Keratinocyte (primary cell): ENCODE measurements at regions not wholly inside any gene's neighbourhood (a gene's known extent, or its start where the extent isn't known, plus 50 kb on each side); places are given as distances from the start of the nearest gene placed in this dataset.

Source experiments
- DNase-seq: peaks from one replicate; pipeline ENCODE4 v3.0.0-alpha.2; 2011; ENCODE audit warnings: low read depth, missing footprints, low spot score
- FAIRE-seq: peaks from 2 replicates; lab custom pipeline; 2011; peaks lifted over from hg19 to GRCh38; lab: Jason Lieb, UNC
- H2AFZ ChIP-seq: 2 replicates; pipeline ENCODE4 v1.6.0; 2012; ENCODE audit warnings: low read length, control low read depth, inconsistent platforms; ENCODE audit not compliant: control insufficient read depth
- H3K27ac ChIP-seq: 2 replicates; pipeline ENCODE4 v1.5.1; 2011; ENCODE audit warnings: low read length; ENCODE audit not compliant: control insufficient read depth, insufficient read depth
- H3K27me3 ChIP-seq: 3 replicates; pipeline ENCODE4 v1.6.0; 2011; ENCODE audit warnings: low read length; ENCODE audit not compliant: control insufficient read depth, insufficient read depth; ENCODE audit errors: extremely low read depth
- H3K36me3 ChIP-seq, 2 experiments: 2 replicates in 1 of 2; 3 replicates in 1 of 2; pipeline ENCODE4 v1.5.1; 2011; ENCODE audit warnings: low read length in 2 of 2, mild to moderate bottlenecking in 1 of 2; ENCODE audit not compliant: control insufficient read depth in 2 of 2, insufficient read depth in 2 of 2; ENCODE audit errors: extremely low read depth in 1 of 2
- H3K4me1 ChIP-seq: 3 replicates; pipeline ENCODE4 v1.5.1; 2011; ENCODE audit warnings: low read length; ENCODE audit not compliant: control insufficient read depth, insufficient read depth; ENCODE audit errors: extremely low read depth
- H3K4me2 ChIP-seq: 3 replicates; pipeline ENCODE4 v1.6.0; 2011; ENCODE audit warnings: low read depth, low read length; ENCODE audit not compliant: control insufficient read depth, insufficient read depth; ENCODE audit errors: extremely low read depth
- H3K4me3 ChIP-seq, 3 experiments: fragments of 200-600 bp in 1 of 3; sonication (generic) in 1 of 3; 2 replicates in 2 of 3; 3 replicates in 1 of 3; pipeline ENCODE4 v1.5.1; 2011 to 2016; ENCODE audit warnings: low read length in 3 of 3, mild to moderate bottlenecking in 3 of 3, control low read depth in 2 of 3, inconsistent platforms in 1 of 3, low read depth in 1 of 3, mixed read lengths in 1 of 3, mixed run types in 1 of 3, moderate library complexity in 1 of 3; ENCODE audit not compliant: control insufficient read depth in 2 of 3, insufficient read depth in 2 of 3; ENCODE audit errors: extremely low read depth in 1 of 3
- H3K79me2 ChIP-seq: 2 replicates; pipeline ENCODE4 v1.6.0; 2012; ENCODE audit warnings: low read length; ENCODE audit not compliant: control insufficient read depth, insufficient read depth
- H3K9ac ChIP-seq: 3 replicates; pipeline ENCODE4 v1.6.0; 2011; ENCODE audit warnings: low read length; ENCODE audit not compliant: control insufficient read depth, insufficient read depth; ENCODE audit errors: extremely low read depth
- H3K9me1 ChIP-seq: 3 replicates; pipeline ENCODE4 v1.6.0; 2011; ENCODE audit warnings: low read length; ENCODE audit not compliant: control insufficient read depth, insufficient read depth; ENCODE audit errors: extremely low read depth
- H3K9me3 ChIP-seq: 2 replicates; pipeline ENCODE4 v1.5.1; 2012; ENCODE audit warnings: low read depth, low read length; ENCODE audit not compliant: control insufficient read depth
- H4K20me1 ChIP-seq: 3 replicates; pipeline ENCODE4 v1.6.0; 2011; ENCODE audit warnings: low read length; ENCODE audit not compliant: control insufficient read depth, insufficient read depth; ENCODE audit errors: extremely low read depth
- CTCF ChIP-seq, 3 experiments: IDR thresholded peaks in 1 of 3; conservative IDR thresholded peaks in 1 of 3; optimal IDR thresholded peaks in 1 of 3; 2 replicates in 2 of 3; 3 replicates in 1 of 3; pipeline versions ENCODE3 to v1.5.1; 2011; ENCODE audit warnings: low read length in 3 of 3, mild to moderate bottlenecking in 3 of 3, moderate library complexity in 2 of 3, control low read depth in 1 of 3, inconsistent platforms in 1 of 3; ENCODE audit not compliant: insufficient read depth in 2 of 3; ENCODE audit errors: extremely low read depth in 1 of 3
- EZH2 ChIP-seq: IDR thresholded peaks from one replicate; pipeline ENCODE4 v1.6.1; 2012; ENCODE audit warnings: inconsistent platforms, mild to moderate bottlenecking, low read length, moderate library complexity
- dilution Hi-C: fragments of 300-500 bp; cut with MboI; formaldehyde crosslinking; loops from one replicate; pipeline ENCODE4 v1.7.0; 2020; ENCODE audit warnings: low sequenced_read_pairs; ENCODE audit not compliant: extremely low pct_ligation_motif_present

- no peak for DNase-seq
- Histone ChIP-seq H3K36me3 (no peaks in the 10 kb centered on the region), H3K4me1 (peaks cover 2% of the 10 kb centered on the region), H3K4me2 (no peak overlapping the region), H4K20me1 (no peaks in the 10 kb centered on the region), H3K4me3 (no peak overlapping the region), H3K9me3 (no peaks in the 10 kb centered on the region), H3K79me2 (no peaks in the 10 kb centered on the region), H3K27ac (no peak overlapping the region), H2AFZ (no peak overlapping the region), H3K27me3 (no peaks in the 10 kb centered on the region), H3K9ac (no peak overlapping the region), H3K9me1 (no peaks in the 10 kb centered on the region)
- TF ChIP-seq CTCF (optimal IDR thresholded peaks at IDR 0.05 in 1 of 3, IDR thresholded peaks at IDR 0.05 in 1 of 3, conservative IDR thresholded peaks at IDR 0.05 in 1 of 3; ENCODE audit: extremely low read depth in 1 of 3, insufficient read depth in 2 of 3, low read length in 3 of 3) (no peak), EZH2 (no peak)
- no peak for FAIRE-seq
- dilution Hi-C loops = no loop called here
These were observed 124.5 kb upstream of the KLF3 start for GRCh38 chr4:38539501-38539900.

- no peak overlapping the region for H3K4me2 ChIP-seq
- dilution Hi-C loops = no loop called here
- H4K20me1 ChIP-seq = no peaks in the 10 kb centered on the region
- TF ChIP-seq CTCF (optimal IDR thresholded peaks at IDR 0.05 in 1 of 3, IDR thresholded peaks at IDR 0.05 in 1 of 3, conservative IDR thresholded peaks at IDR 0.05 in 1 of 3; ENCODE audit: extremely low read depth in 1 of 3, insufficient read depth in 2 of 3, low read length in 3 of 3) = no peak
- no peak for TF ChIP-seq EZH2
- no peaks in the 10 kb centered on the region for H3K27me3 ChIP-seq
- FAIRE-seq (no peak), DNase-seq (no peak)
- H3K4me1 ChIP-seq = no peaks in the 10 kb centered on the region
- H3K79me2 ChIP-seq = no peaks in the 10 kb centered on the region
- no peak overlapping the region for H3K9ac ChIP-seq
- no peaks in the 10 kb centered on the region for H3K36me3 ChIP-seq
- H2AFZ ChIP-seq = no peak overlapping the region
- H3K9me1 ChIP-seq = no peaks in the 10 kb centered on the region
- H3K27ac ChIP-seq = no peak overlapping the region
- H3K9me3 ChIP-seq = no peaks in the 10 kb centered on the region
- no peak overlapping the region for H3K4me3 ChIP-seq
These were observed 116.9 kb upstream of the KLF3 start for GRCh38 chr4:38547052-38547451.
